G401 (cell line): ENCODE measurements at regions not wholly inside any gene's neighbourhood (a gene's known extent, or its start where the extent isn't known, plus 50 kb on each side); places are given as distances from the start of the nearest gene placed in this dataset.
A peak's percentile ranks its signal among the peaks of the same experiment; 100 is the strongest.

Experiments
- DNase-seq: peaks from one replicate; pipeline ENCODE4 v3.0.0-alpha.2; 2015; ENCODE audit warnings: low spot score
- in situ Hi-C: cut with HindIII; loops from 2 replicates; pipeline ENCODE4 v1.10.0; 2016; ENCODE audit warnings: low sequenced_read_pairs, mixed read lengths

- in situ Hi-C loops = no loop called here
- DNase-seq = no peak
Observed at GRCh38 chr2:80725001-80725400, 420.4 kb upstream of the LRRTM1 start.

- in situ Hi-C loops = no loop called here
Observed at GRCh38 chr2:80722803-80723202, 418.3 kb upstream of the LRRTM1 start.

GRCh38 chr2:80719607-80720006 lies 415.1 kb upstream of the LRRTM1 start:
- no peak for DNase-seq
- in situ Hi-C loops = no loop called here

More at GRCh38 chr2:80722803-80723202, 418.3 kb upstream of the LRRTM1 start:
- DNase-seq = peak; percentile 39

- in situ Hi-C loops = no loop called here
- no peak for DNase-seq
Observed at GRCh38 chr2:80715433-80715832, 410.9 kb upstream of the LRRTM1 start.

- DNase-seq = no peak
- in situ Hi-C loops = no loop called here
Observed at GRCh38 chr2:80711915-80712314, 407.4 kb upstream of the LRRTM1 start.

- in situ Hi-C loops = no loop called here
- no peak for DNase-seq
Observed at GRCh38 chr2:80706951-80707350, 402.4 kb upstream of the LRRTM1 start.

- in situ Hi-C loops = no loop called here
- DNase-seq = peak; percentile 65
Observed at GRCh38 chr2:80706541-80706940, 402.0 kb upstream of the LRRTM1 start.

GRCh38 chr2:80703532-80703931 lies 399.0 kb upstream of the LRRTM1 start:
- in situ Hi-C loops = no loop called here
- no peak for DNase-seq

- DNase-seq = no peak
- in situ Hi-C loops = no loop called here
Observed at GRCh38 chr2:80700961-80701360, 396.4 kb upstream of the LRRTM1 start.
